ENCODE measurements at regions not wholly inside any gene's neighbourhood (a gene's known extent, or its start where the extent isn't known, plus 50 kb on each side); places are given as distances from the start of the nearest gene placed in this dataset.

GRCh38 chr11:104442321-104442720 is 278.4 kb upstream of the PDGFD start:
- no peak overlapping the region for H3K27ac ChIP-seq

GRCh38 chr11:104435494-104435893 is 271.5 kb upstream of the PDGFD start:
- Histone ChIP-seq H3K4me3 (no peak overlapping the region), H3K9me3 (no peaks in the 10 kb centered on the region), H3K36me3 (no peaks in the 10 kb centered on the region), H3K27me3 (no peaks in the 10 kb centered on the region), H3K4me1 (no peaks in the 10 kb centered on the region), H3K27ac (no peak overlapping the region)
- intact Hi-C loops (cut with DNase I), result no loop called here
- no peak for DNase-seq (ENCODE audit: extremely low spot score in 2 of 2)
- no peak for TF ChIP-seq POLR2AphosphoS5 (IDR thresholded peaks at IDR 0.05; ENCODE audit: insufficient read depth in 1 of 2, low read depth in 1 of 2)
- no peak for TF ChIP-seq POLR2A (IDR thresholded peaks at IDR 0.05)
- no peak for TF ChIP-seq CTCF (IDR thresholded peaks at IDR 0.05)

More at GRCh38 chr11:104442321-104442720, 278.4 kb upstream of the PDGFD start:
- intact Hi-C loops (cut with DNase I), result no loop called here
- H3K36me3 ChIP-seq, result no peaks in the 10 kb centered on the region
- no peak overlapping the region for H3K4me3 ChIP-seq
- H3K9me3 ChIP-seq, result no peaks in the 10 kb centered on the region
- H3K27me3 ChIP-seq, result no peaks in the 10 kb centered on the region
- DNase-seq (ENCODE audit: extremely low spot score in 2 of 2), result no peak
- TF ChIP-seq POLR2A (IDR thresholded peaks at IDR 0.05), result no peak
- TF ChIP-seq POLR2AphosphoS5 (IDR thresholded peaks at IDR 0.05; ENCODE audit: insufficient read depth in 1 of 2, low read depth in 1 of 2), result peak in 1 of 2 donors; percentile 24
- peaks cover 9% of the 10 kb centered on the region for H3K4me1 ChIP-seq

GRCh38 chr11:104433751-104434150 is 269.8 kb upstream of the PDGFD start:
- Histone ChIP-seq H3K4me1 (no peaks in the 10 kb centered on the region), H3K36me3 (no peaks in the 10 kb centered on the region), H3K9me3 (no peaks in the 10 kb centered on the region), H3K4me3 (no peak overlapping the region), H3K27ac (no peak overlapping the region), H3K27me3 (no peaks in the 10 kb centered on the region)
- TF ChIP-seq POLR2A (IDR thresholded peaks at IDR 0.05) (no peak), POLR2AphosphoS5 (IDR thresholded peaks at IDR 0.05; ENCODE audit: insufficient read depth in 1 of 2, low read depth in 1 of 2) (no peak), CTCF (IDR thresholded peaks at IDR 0.05) (no peak)
- DNase-seq (ENCODE audit: extremely low spot score in 2 of 2), result no peak
- intact Hi-C loops (cut with DNase I), result no loop called here

- no peak overlapping the region for H3K4me3 ChIP-seq
- no peaks in the 10 kb centered on the region for H3K4me1 ChIP-seq
- no peaks in the 10 kb centered on the region for H3K9me3 ChIP-seq
- DNase-seq (ENCODE audit: extremely low spot score in 2 of 2), result no peak
- no peaks in the 10 kb centered on the region for H3K27me3 ChIP-seq
- H3K36me3 ChIP-seq, result no peaks in the 10 kb centered on the region
- TF ChIP-seq POLR2A (IDR thresholded peaks at IDR 0.05), result no peak
- TF ChIP-seq CTCF (IDR thresholded peaks at IDR 0.05), result no peak
- TF ChIP-seq POLR2AphosphoS5 (IDR thresholded peaks at IDR 0.05; ENCODE audit: insufficient read depth in 1 of 2, low read depth in 1 of 2), result no peak
- intact Hi-C loops (cut with DNase I), result no loop called here
- H3K27ac ChIP-seq, result no peak overlapping the region
These were observed 269.0 kb upstream of the PDGFD start for GRCh38 chr11:104432981-104433380.

- intact Hi-C loops (cut with DNase I), result no loop called here
- H3K4me3 ChIP-seq, result no peak overlapping the region
- no peaks in the 10 kb centered on the region for H3K36me3 ChIP-seq
- H3K27me3 ChIP-seq, result no peaks in the 10 kb centered on the region
- DNase-seq (ENCODE audit: extremely low spot score in 2 of 2), result no peak
- no peaks in the 10 kb centered on the region for H3K9me3 ChIP-seq
- no peak overlapping the region for H3K27ac ChIP-seq
- H3K4me1 ChIP-seq, result no peaks in the 10 kb centered on the region
- TF ChIP-seq CTCF (IDR thresholded peaks at IDR 0.05) (no peak), POLR2A (IDR thresholded peaks at IDR 0.05) (no peak), POLR2AphosphoS5 (IDR thresholded peaks at IDR 0.05; ENCODE audit: insufficient read depth in 1 of 2, low read depth in 1 of 2) (no peak)
These were observed 268.6 kb upstream of the PDGFD start for GRCh38 chr11:104432526-104432925.
